ENCODE measurements at regions not wholly inside any gene's neighbourhood (a gene's known extent, or its start where the extent isn't known, plus 50 kb on each side); places are given as distances from the start of the nearest gene placed in this dataset.

GRCh38 chr13:65103351-65103750, 2126.8 kb downstream of the PCDH9 start:
- no peak for DNase-seq

DNA sequence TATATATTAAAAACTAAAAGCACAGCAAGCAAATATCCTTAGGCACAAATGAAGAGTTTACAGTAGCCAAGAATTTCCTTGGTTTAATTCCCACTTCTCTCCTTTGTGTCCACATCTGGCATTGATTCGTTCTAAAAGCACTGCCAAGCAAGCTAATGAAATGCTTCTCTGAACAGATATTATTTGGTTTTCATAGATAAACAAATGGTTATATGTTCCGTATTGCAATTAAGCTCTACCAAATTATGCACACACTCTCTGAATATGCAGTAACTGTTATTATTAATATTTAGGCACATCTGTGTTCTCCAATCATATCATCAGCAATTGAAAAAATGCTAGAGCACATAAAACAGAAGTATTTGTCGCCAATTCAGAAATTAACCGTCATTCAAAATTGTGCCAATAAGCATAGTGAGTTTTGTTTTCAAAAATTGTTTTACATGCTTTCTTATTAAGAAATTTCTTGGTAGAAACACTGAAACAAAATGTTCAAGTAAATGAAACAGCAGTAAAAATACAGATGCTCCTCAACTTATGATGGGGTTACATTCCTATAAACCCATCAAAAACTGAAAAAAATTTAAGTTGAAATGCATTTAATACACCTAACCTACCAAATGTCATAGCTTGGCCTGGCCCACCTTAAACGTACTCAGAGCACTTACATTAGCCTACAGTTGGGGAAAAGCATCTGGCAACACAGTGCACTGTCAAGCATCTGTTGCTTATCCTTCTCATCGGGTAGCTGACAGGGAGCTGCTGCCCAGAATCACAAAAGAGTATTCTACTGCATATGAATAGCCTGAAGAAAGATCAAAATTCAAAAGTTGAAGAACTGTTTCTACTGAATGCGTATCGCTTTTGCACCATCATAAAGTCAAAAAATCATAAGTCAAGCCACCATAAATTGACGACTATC, 2134.7 kb downstream of the PCDH9 start:
- no peak for DNase-seq

GRCh38 chr13:65093357-65093756, 2136.8 kb downstream of the PCDH9 start:
- DNase-seq: no peak

GRCh38 chr13:65091031-65091430, 2139.1 kb downstream of the PCDH9 start:
- DNase-seq: no peak

DNA sequence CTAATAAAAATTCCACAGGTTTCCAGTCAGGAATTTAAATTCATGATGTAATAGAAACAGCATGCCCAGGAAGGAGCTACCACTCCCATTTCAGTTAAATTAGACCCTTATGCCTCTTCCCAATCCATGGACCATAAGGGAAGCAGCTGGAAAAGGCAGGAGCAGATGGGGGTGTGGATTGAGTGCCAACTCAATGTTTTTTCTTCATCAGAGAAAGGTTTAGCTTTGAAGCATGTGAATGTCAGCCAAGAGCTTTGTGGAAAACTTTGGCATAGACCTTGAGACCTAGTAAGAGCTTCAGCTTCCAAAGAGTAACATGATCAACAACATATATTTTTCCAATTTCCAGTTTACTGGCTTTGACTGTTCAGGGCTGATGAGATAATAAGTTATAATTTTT, 2139.9 kb downstream of the PCDH9 start:
- no peak for DNase-seq

DNA sequence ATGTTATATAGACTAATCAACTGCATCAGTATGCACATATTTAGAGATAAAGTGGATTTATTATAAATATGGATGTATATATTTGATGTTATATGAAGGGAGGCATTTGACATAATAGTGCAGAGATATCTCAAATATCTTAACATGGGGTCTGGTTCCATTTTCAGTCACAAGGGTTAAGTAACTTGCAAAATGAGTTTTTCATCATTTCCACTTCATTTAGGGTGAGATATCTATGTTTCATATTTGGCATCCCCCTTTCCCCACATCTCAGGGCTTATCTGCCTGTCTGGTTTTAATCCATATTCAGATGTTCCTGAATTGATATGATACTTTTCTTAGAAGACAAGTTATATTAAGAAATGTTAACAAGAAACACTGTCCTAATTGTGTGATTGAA, 2141.2 kb downstream of the PCDH9 start:
- DNase-seq: no peak

DNA sequence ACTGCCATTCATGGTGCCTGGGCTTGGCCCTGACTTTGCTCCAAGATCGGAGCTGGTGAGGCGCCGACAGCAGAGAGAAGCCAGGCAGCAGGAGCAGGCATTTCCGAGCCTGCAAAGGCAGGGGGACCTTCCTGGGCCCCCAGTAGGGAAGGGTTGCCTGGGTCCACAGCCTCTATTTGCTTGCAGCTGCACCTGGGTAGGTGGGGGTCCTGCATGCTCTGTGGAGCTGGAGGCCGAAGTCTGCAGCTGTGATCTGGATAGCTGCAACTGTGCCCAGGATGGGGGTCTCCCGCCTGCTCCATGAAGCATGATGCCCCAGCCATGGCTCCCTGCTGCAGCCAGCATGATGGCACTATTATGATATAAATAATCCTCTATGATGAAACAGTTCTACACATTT, 2144.2 kb downstream of the PCDH9 start:
- no peak for DNase-seq

DNA sequence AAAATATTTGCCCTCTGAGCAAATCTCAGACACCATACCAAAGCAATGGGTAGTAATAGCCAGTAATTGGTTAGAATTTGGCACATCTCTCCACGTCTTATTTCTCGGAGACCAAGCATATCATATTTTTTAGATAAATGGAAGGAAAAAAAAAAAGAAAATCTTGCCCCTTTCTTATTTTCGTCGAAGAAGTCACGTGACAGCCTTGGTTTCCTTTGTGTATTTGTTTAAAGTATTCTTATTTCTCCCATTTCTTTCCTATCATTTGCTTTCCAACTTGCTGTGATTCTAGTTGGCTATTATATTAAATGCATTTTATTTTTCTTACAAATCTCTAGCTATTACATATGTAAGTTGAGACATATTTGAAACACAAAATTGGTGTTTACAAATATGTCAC, 2155.9 kb downstream of the PCDH9 start:
- no peak for DNase-seq

DNA sequence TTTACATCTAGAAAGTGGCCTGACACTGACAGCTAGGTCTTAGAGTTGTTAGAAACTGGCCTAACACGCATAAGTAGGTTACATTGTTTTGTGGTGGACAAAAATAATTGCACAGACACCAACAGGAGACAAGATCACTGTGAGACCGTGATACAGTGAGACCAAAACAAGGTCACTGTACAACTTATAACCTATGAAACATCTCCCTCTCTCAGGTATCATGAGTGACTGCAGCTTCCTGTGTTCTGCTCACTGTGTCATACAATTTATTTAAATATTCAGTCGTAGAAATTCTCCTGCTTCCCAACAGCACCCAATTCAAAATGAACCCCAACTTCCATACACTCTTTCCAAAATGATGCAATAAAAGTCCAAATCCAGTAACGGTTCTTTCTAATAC, 2165.2 kb downstream of the PCDH9 start:
- no peak for DNase-seq

DNA sequence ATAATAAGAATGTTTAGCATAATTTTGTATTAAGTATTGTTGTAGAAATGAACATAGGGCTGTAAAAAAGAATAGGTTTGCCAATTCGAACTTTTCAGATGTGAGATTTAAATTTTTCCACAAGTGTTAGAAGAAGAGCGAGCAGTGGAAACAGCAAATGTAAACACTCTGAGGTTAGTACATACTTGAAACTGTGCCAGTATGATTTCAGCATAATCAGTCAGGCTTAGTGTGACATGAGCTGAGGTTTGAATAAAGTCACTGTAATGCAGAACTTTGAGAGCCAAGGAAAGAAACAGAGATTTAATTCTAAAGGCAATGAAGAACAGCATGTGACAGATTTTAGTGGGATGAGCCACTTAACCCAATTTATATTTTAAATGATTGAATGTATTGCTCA, 2166.4 kb downstream of the PCDH9 start:
- DNase-seq: no peak

- no peak for DNase-seq
Observed at GRCh38 chr13:65057986-65058385, 2172.2 kb downstream of the PCDH9 start.

GRCh38 chr13:65054277-65054676, 2175.9 kb downstream of the PCDH9 start:
- no peak for DNase-seq

- no peak for DNase-seq
Observed at GRCh38 chr13:65036999-65037398, 2193.1 kb downstream of the PCDH9 start.

DNA sequence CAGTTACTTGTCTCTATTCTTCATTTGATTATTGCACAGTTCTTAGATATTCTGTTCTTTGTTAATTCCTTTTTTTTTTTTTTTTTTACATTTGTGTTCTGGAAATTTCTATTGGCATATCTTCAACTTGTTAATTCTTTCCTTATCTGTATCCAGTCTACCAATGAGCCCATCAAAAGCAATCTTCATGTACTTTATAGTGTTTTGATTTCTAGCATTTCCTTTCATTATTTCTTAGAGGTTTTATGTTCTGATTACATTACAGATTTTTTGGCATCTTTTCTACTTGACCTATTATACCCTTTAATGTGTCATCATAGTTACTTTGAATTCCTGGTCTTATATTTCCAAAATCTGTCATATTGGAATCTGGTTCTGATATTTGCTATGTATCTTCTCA, 2194.8 kb downstream of the PCDH9 start:
- DNase-seq: no peak

- DNase-seq: no peak
Observed at GRCh38 chr13:65034266-65034665, 2195.9 kb downstream of the PCDH9 start.

DNA sequence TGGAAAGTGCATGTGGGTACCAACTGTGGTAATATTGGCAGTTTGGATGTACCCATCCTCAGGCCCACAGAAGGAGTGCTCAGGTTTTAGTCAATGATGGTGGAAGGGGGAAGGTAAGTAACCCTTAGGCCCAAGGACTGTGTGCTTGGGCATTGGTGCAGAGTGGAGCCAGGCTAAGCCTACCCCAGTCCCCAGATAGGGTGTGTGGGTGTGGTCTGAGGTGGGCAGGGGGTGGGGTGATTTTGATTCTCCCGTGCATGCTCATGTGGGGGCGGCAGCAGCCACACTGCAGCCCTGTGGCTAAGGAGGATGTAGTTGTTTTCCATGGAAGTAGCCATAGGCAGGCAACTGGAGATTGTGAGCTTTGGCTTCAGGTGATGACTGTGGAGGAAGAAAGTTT, 2197.3 kb downstream of the PCDH9 start:
- DNase-seq: no peak

GRCh38 chr13:65028101-65028500, 2202.0 kb downstream of the PCDH9 start:
- DNase-seq: no peak

DNA sequence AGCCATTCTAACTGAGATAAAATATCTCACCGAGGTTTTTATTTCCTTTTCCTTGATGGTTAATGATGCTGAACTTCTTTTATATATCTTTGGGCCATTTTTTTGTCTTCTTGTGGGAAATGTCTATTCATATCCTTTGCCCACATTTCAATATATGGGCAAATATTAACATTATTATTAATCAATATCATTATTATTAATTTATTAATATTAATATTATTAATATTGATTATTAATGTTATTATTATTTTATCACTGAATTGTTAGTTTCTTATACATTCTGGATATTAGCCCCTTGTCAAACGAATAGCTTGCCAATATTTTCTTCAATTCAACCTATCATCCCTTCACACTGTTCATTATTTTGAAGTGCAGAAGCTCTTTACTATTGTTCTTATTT, 2203.6 kb downstream of the PCDH9 start:
- DNase-seq: no peak

DNA sequence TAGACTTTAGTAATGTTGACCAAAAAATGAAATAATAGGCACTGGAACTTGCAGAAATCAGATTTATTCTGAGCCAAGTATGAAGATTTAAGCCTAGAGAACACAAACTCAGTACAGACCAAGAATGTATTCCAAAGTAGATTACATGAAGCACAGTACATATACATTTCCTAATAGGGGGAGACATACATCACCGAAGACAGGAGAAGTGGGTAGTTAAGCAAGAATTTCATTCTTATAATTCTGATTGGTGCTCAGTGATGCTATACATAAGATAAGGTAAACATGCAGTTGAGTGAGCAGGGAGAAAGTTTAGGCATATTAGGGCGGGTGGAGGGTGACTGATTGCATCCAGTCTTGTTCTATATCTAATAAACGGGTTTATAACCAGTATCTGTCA, 2218.8 kb downstream of the PCDH9 start:
- no peak for DNase-seq

DNA sequence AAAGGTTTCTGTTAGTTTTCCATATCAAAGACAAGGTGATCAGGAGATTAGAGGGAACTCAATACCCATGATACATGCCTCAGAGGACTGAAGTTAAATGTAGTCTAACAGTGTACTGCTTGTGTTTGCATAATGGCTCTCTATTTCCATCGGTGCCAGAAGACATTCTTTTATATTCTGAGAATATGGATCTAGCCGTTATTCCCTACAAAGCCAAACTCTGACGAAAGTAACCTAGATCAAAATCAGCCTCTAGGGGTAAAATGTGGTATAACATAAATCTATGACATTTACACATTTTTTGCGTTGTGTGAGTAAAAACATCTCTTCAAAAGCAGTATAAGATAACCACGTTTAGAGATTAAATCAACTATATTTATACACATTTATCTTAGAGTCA, 2232.7 kb downstream of the PCDH9 start:
- no peak for DNase-seq

- DNase-seq: no peak
Observed at GRCh38 chr13:64993514-64994164, 2236.5 kb downstream of the PCDH9 start.

DNA sequence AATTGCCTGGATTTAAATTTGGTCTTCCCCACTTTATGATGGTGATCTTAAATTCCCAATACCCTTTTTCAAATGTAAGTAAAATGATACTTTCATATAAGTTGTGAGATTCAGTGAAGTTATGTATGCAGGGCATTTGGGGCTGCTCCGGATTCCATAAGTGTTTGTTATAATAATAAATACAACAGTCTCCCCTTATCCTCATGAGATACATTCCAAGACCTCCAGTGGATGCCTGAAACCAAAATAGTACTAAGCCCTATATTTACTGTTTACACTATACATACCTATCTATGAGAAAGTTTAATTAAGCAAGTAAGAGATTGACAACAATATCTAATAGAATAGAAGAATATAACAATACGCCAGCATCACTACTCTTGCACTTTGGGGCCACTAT, 2237.8 kb downstream of the PCDH9 start:
- DNase-seq: no peak

GRCh38 chr13:64985075-64985474, 2245.1 kb downstream of the PCDH9 start:
- DNase-seq: no peak

- no peak for DNase-seq
Observed at GRCh38 chr13:64962404-64962803, 2267.7 kb downstream of the PCDH9 start.

DNA sequence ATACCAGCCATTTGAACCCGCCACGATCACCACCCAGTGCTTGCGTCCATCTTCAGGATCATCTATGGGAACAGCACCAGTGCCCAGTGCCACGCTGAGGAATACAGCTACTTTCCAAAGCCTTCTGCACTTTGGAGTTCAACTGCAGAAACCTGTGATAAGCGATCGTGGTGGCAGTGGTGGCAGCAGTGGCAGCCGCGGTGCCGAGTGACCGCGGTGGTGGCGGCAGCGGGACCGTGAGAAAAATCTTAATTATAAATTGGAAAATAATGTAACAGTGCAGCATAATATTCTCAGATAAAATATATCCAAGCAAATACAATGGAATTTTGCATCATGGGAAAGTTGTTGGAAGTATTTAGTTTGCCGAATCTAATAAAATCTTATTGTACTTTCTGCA, 2270.9 kb downstream of the PCDH9 start:
- no peak for DNase-seq
